K562 (cell line): ENCODE measurements at regions not wholly inside any gene's neighbourhood (a gene's known extent, or its start where the extent isn't known, plus 50 kb on each side); places are given as distances from the start of the nearest gene placed in this dataset.

Experiments
- BRD4 ChIP-seq: fragments of 200-600 bp; sonication (generic); IDR thresholded peaks from 2 replicates; pipeline ENCODE4 v1.6.1; 2017; ENCODE audit warnings: inconsistent platforms
- LCOR ChIP-seq: sonication (generic); formaldehyde crosslinking; IDR thresholded peaks from 2 replicates; pipeline ENCODE4 v1.8.0; 2022; ENCODE audit warnings: mild to moderate bottlenecking, missing genetic modification reagents
- POLR2AphosphoS5 ChIP-seq: IDR thresholded peaks from 2 replicates; pipeline ENCODE4 v1.6.1; 2011; ENCODE audit warnings: mild to moderate bottlenecking, low read depth, low read length, moderate library complexity; ENCODE audit not compliant: control insufficient read depth, insufficient read depth
- ZFP1 ChIP-seq: fragments of 450-650 bp; formaldehyde crosslinking; IDR thresholded peaks from 2 replicates; pipeline ENCODE4 v1.4.0; 2020; ENCODE audit warnings: mild to moderate bottlenecking, mixed read lengths
- TF ChIP-seq, protein P1 (sequence below): fragments of 450-650 bp; IDR thresholded peaks from 2 replicates; pipeline ENCODE4 v1.6.1; 2016; ENCODE audit warnings: low read depth
- TF ChIP-seq, protein P2 (sequence below): fragments of 250-450 bp; sonication (Bioruptor Pico); IDR thresholded peaks from 2 replicates; pipeline ENCODE4 v1.4.0; 2020; ENCODE audit warnings: borderline replicate concordance
- TF ChIP-seq, protein P3 (sequence below): fragments of 450-650 bp; formaldehyde crosslinking; IDR thresholded peaks from 2 replicates; pipeline ENCODE4 v1.4.0; 2022; ENCODE audit warnings: mild to moderate bottlenecking, moderate library complexity
- TF ChIP-seq, protein P4 (sequence below), 2 experiments: fragments of 450-650 bp; IDR thresholded peaks; 2 replicates each; pipeline ENCODE4 v1.6.1; 2018; ENCODE audit warnings: mild to moderate bottlenecking in 2 of 2, low read depth in 1 of 2; ENCODE audit not compliant: partially characterized antibody in 2 of 2

DNA sequence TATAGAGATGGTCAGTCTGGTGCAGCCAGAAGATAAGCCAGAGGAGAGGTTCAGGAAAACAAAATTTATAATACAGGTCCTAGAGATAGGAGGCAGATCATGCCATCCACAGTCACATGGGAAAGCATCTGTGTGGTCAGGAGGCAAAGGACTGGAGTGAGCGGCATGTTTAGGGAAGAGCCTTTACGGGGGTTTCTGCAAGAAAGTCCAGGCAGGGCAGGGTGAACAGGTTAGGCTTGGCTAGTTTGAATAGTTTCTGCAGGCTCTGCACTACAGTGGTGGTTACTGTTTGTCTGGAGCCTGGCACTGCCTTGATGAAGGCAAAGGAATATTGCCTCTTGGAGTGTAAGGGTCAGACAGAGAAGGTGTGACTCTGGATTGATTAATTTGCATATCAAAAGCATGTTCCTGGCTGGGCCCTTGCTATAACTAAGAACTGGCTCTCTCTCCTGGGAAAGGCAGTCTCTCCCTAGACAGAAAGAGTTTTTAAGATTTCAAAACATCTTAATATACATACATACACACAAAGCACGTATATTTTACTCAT, 1034.7 kb upstream of the CHAC2 start (continued):
- TF ChIP-seq, protein P1, sequence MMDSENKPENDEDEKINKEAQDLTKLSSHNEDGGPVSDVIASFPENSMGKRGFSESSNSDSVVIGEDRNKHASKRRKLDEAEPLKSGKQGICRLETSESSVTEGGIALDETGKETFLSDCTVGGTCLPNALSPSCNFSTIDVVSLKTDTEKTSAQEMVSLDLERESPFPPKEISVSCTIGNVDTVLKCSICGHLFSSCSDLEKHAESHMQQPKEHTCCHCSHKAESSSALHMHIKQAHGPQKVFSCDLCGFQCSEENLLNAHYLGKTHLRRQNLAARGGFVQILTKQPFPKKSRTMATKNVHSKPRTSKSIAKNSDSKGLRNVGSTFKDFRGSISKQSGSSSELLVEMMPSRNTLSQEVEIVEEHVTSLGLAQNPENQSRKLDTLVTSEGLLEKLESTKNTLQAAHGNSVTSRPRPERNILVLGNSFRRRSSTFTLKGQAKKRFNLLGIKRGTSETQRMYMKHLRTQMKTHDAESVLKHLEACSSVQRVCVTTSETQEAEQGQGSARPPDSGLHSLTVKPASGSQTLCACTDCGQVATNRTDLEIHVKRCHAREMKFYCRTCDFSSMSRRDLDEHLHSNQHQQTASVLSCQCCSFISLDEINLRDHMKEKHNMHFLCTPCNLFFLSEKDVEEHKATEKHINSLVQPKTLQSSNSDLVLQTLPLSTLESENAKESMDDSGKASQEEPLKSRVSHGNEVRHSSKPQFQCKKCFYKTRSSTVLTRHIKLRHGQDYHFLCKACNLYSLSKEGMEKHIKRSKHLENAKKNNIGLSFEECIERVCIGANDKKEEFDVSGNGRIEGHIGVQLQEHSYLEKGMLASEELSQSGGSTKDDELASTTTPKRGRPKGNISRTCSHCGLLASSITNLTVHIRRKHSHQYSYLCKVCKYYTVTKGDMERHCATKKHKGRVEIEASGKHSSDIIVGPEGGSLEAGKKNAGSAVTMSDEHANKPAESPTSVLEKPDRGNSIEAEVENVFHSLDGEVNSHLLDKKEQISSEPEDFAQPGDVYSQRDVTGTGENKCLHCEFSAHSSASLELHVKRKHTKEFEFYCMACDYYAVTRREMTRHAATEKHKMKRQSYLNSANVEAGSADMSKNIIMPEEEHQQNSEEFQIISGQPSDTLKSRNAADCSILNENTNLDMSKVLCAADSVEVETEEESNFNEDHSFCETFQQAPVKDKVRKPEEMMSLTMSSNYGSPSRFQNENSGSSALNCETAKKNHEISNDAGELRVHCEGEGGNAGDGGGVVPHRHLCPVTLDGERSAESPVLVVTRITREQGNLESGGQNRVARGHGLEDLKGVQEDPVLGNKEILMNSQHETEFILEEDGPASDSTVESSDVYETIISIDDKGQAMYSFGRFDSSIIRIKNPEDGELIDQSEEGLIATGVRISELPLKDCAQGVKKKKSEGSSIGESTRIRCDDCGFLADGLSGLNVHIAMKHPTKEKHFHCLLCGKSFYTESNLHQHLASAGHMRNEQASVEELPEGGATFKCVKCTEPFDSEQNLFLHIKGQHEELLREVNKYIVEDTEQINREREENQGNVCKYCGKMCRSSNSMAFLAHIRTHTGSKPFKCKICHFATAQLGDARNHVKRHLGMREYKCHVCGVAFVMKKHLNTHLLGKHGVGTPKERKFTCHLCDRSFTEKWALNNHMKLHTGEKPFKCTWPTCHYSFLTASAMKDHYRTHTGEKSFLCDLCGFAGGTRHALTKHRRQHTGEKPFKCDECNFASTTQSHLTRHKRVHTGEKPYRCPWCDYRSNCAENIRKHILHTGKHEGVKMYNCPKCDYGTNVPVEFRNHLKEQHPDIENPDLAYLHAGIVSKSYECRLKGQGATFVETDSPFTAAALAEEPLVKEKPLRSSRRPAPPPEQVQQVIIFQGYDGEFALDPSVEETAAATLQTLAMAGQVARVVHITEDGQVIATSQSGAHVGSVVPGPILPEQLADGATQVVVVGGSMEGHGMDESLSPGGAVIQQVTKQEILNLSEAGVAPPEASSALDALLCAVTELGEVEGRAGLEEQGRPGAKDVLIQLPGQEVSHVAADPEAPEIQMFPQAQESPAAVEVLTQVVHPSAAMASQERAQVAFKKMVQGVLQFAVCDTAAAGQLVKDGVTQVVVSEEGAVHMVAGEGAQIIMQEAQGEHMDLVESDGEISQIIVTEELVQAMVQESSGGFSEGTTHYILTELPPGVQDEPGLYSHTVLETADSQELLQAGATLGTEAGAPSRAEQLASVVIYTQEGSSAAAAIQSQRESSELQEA, result no peak
- TF ChIP-seq, protein P2, sequence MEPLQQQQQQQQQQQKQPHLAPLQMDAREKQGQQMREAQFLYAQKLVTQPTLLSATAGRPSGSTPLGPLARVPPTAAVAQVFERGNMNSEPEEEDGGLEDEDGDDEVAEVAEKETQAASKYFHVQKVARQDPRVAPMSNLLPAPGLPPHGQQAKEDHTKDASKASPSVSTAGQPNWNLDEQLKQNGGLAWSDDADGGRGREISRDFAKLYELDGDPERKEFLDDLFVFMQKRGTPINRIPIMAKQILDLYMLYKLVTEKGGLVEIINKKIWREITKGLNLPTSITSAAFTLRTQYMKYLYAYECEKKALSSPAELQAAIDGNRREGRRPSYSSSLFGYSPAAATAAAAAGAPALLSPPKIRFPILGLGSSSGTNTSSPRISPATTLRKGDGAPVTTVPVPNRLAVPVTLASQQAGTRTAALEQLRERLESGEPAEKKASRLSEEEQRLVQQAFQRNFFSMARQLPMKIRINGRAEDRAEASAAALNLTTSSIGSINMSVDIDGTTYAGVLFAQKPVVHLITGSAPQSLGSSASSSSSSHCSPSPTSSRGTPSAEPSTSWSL, result no peak
- TF ChIP-seq ZFP1 (CRISPR knock-in tag), result no peak
- TF ChIP-seq, protein P3, sequence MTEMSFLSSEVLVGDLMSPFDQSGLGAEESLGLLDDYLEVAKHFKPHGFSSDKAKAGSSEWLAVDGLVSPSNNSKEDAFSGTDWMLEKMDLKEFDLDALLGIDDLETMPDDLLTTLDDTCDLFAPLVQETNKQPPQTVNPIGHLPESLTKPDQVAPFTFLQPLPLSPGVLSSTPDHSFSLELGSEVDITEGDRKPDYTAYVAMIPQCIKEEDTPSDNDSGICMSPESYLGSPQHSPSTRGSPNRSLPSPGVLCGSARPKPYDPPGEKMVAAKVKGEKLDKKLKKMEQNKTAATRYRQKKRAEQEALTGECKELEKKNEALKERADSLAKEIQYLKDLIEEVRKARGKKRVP, result no peak
- TF ChIP-seq, protein P4, sequence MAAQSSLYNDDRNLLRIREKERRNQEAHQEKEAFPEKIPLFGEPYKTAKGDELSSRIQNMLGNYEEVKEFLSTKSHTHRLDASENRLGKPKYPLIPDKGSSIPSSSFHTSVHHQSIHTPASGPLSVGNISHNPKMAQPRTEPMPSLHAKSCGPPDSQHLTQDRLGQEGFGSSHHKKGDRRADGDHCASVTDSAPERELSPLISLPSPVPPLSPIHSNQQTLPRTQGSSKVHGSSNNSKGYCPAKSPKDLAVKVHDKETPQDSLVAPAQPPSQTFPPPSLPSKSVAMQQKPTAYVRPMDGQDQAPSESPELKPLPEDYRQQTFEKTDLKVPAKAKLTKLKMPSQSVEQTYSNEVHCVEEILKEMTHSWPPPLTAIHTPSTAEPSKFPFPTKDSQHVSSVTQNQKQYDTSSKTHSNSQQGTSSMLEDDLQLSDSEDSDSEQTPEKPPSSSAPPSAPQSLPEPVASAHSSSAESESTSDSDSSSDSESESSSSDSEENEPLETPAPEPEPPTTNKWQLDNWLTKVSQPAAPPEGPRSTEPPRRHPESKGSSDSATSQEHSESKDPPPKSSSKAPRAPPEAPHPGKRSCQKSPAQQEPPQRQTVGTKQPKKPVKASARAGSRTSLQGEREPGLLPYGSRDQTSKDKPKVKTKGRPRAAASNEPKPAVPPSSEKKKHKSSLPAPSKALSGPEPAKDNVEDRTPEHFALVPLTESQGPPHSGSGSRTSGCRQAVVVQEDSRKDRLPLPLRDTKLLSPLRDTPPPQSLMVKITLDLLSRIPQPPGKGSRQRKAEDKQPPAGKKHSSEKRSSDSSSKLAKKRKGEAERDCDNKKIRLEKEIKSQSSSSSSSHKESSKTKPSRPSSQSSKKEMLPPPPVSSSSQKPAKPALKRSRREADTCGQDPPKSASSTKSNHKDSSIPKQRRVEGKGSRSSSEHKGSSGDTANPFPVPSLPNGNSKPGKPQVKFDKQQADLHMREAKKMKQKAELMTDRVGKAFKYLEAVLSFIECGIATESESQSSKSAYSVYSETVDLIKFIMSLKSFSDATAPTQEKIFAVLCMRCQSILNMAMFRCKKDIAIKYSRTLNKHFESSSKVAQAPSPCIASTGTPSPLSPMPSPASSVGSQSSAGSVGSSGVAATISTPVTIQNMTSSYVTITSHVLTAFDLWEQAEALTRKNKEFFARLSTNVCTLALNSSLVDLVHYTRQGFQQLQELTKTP (IDR thresholded peaks at IDR 0.05; ENCODE audit: low read depth in 1 of 2, partially characterized antibody in 2 of 2), result no peak
- no peak for TF ChIP-seq LCOR
- TF ChIP-seq BRD4, result no peak
- TF ChIP-seq POLR2AphosphoS5, result no peak
